Gastroesophageal sphincter (tissue), 3 donors: ENCODE measurements at regions not wholly inside any gene's neighbourhood (a gene's known extent, or its start where the extent isn't known, plus 50 kb on each side); places are given as distances from the start of the nearest gene placed in this dataset.

Experiments used
- CTCF ChIP-seq, 4 experiments: fragments of 200-600 bp in 2 of 4; fragments of 450-650 bp in 2 of 4; sonication (generic) in 1 of 4; IDR thresholded peaks; one replicate each; pipeline ENCODE4 v1.5.1; 2017 to 2019; ENCODE audit warnings: antibody characterized with exemption in 4 of 4, mild to moderate bottlenecking in 2 of 4, moderate library complexity in 2 of 4
- POLR2AphosphoS5 ChIP-seq: sonication (generic); formaldehyde crosslinking; IDR thresholded peaks from one replicate; pipeline ENCODE4 v1.6.1; 2017; ENCODE audit warnings: antibody characterized with exemption

- TF ChIP-seq POLR2AphosphoS5 (no peak), CTCF (IDR thresholded peaks at IDR 0.05) (no peak)
Measured at GRCh38 chr1:199082778-199083389, 444.0 kb downstream of the PTPRC start.
